ENCODE measurements at regions not wholly inside any gene's neighbourhood (a gene's known extent, or its start where the extent isn't known, plus 50 kb on each side); places are given as distances from the start of the nearest gene placed in this dataset.

DNA sequence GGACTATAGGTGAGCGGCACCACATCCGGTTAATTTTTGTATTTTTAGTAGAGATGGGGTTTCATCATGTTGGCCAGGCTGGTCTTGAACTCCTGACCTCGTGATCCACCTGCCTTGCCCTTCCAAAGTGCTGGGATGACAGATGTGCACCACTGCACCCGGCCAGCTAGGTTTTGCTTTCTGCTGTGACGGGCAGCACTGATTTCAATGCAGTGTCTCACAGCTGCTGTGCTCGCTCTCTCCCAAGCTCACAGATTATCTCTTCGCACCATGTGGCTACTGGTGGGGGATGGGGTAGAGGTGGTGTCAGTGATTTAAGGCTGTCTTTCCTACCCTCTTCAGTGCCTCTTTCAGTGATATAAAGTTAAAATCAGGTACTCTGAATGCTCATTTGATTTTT, 909.1 kb downstream of the TRHDE start:
- no peak for TF ChIP-seq EZH2 (IDR thresholded peaks at IDR 0.05; ENCODE audit: low read depth)
- TF ChIP-seq, protein P1, sequence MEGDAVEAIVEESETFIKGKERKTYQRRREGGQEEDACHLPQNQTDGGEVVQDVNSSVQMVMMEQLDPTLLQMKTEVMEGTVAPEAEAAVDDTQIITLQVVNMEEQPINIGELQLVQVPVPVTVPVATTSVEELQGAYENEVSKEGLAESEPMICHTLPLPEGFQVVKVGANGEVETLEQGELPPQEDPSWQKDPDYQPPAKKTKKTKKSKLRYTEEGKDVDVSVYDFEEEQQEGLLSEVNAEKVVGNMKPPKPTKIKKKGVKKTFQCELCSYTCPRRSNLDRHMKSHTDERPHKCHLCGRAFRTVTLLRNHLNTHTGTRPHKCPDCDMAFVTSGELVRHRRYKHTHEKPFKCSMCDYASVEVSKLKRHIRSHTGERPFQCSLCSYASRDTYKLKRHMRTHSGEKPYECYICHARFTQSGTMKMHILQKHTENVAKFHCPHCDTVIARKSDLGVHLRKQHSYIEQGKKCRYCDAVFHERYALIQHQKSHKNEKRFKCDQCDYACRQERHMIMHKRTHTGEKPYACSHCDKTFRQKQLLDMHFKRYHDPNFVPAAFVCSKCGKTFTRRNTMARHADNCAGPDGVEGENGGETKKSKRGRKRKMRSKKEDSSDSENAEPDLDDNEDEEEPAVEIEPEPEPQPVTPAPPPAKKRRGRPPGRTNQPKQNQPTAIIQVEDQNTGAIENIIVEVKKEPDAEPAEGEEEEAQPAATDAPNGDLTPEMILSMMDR (conservative IDR thresholded peaks at IDR 0.05) = no peak
